22Rv1 (cell line): ENCODE measurements at regions not wholly inside any gene's neighbourhood (a gene's known extent, or its start where the extent isn't known, plus 50 kb on each side); places are given as distances from the start of the nearest gene placed in this dataset.
A peak's percentile ranks its signal among the peaks of the same experiment; 100 is the strongest.

Source experiments
- H3K27ac ChIP-seq: fragments of 450-650 bp; 2 replicates; pipeline ENCODE4 v1.5.1; 2017
- ZFX ChIP-seq: fragments of 450-650 bp; IDR thresholded peaks from 2 replicates; pipeline ENCODE4 v1.6.1; 2017; ENCODE audit warnings: antibody characterized with exemption, borderline replicate concordance
- TF ChIP-seq, protein P1 (sequence below): fragments of 450-650 bp; IDR thresholded peaks from 2 replicates; pipeline ENCODE4 v1.5.1; 2017; ENCODE audit warnings: mild to moderate bottlenecking

DNA sequence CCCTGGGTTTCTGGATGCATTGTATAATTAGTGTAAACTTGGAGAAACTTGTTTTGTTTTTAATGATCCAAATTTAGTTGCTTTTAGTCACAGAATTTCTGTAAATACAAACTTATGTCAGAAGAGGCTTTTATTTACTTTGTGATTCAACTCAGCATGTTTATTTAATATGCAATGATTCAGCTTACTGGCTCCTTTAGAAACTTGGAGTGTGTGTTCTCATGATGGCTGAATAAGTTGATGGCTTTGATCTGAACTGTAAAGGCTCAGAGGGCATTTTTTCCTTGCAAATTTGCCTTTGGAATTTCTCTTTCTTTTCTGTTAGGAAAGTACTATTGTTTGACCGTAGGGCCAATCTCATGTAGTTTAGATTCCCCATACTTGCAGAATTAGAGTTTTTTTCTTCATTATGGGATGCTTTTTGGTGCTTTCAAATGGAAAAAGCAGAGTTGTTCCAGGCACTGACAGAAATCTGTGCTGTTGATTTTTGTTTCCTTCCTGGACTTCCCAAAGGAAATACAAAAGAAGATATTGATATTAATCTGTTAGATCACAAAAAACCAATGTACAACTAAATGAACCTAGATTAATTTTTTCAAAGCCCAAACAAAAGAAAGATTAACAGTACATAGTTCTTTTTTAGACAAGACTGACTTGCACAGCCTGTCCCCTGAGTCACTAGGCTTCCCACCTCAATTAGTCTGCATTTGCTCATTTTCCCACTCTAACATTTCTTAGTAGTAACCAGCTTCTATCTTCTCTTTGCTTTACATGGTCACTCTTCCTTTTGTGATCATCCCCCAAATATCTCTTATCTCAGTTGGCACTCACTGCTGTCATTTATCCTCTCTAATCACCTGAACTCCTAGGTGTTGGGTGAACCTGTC lies 96.8 kb upstream of the AGR3 start:
- peak overlapping the region; percentile 26 for H3K27ac ChIP-seq
- TF ChIP-seq, protein P1, sequence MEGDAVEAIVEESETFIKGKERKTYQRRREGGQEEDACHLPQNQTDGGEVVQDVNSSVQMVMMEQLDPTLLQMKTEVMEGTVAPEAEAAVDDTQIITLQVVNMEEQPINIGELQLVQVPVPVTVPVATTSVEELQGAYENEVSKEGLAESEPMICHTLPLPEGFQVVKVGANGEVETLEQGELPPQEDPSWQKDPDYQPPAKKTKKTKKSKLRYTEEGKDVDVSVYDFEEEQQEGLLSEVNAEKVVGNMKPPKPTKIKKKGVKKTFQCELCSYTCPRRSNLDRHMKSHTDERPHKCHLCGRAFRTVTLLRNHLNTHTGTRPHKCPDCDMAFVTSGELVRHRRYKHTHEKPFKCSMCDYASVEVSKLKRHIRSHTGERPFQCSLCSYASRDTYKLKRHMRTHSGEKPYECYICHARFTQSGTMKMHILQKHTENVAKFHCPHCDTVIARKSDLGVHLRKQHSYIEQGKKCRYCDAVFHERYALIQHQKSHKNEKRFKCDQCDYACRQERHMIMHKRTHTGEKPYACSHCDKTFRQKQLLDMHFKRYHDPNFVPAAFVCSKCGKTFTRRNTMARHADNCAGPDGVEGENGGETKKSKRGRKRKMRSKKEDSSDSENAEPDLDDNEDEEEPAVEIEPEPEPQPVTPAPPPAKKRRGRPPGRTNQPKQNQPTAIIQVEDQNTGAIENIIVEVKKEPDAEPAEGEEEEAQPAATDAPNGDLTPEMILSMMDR, result no peak
- TF ChIP-seq ZFX, result no peak

DNA sequence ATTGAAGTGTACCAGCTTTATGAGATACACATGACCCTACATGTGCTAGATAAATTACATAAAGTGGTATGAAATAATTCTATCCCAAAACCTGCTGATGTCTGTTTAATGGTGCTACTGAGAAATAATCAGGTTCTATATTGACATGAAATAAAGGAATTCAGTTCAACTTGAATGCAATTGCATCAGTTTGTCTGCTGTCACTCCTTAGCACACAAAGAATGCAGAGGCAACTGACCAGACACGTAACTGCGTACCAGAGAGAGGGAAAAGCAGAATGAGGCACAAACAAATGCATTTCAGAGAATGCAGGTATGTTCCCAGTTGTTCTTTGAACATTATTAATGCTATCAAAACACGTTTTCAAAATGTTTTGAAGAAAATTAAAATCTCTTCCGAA lies 98.8 kb upstream of the AGR3 start:
- no peak for TF ChIP-seq ZFX
- H3K27ac ChIP-seq, result no peak overlapping the region

DNA sequence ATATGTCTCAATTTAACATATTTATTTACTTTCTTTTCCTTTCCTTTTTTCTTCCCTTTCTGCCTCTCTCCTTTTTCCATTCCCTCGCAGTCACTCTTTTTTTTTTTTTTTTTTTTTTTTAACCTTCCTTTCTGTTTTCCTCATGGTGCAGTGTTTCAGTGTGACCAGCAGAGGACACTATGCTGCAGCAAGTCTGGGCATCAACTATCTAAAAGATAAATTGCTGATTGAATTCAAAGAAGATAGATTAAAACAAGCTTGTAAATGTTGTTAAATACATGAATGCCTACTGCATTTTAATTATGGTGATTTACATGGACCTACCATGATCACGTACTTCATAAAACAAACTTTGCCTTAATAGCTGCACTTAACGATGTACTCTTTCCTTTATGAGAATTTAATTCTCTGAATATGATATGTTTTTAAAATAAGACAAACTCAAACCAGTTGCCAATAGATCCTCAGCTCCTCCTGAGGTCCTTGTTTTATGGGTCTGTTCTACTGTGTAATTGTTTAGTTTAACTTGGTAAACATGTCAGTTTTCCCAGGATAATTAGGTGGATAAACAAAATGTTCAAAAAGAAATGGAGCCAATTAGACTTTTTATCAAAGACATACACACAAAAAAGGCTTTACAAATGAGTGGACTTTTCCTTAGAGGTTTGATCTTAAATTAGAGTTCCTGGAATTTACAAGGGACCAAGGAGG lies 101.0 kb upstream of the AGR3 start:
- TF ChIP-seq, protein P1, result peak; percentile 100
- TF ChIP-seq ZFX, result no peak

DNA sequence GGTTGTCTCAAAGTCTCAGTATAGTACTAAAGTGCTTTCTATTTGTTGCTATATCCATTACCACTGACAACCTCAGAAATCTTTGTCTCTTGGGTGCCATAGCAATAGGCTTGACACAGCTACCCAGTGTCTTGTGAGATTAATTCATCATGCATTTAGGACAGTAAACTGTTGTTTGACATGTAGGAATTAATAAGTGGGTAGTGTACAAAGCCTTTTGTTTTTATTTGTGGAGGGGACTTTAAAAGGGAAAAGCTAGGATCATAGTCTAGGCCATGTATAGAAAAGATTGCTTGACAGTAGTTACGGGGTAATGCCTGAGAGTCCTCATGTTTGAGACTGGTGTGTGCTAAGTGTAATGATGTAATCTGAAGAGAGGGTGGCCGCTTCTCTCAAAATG lies 102.6 kb upstream of the AGR3 start:
- no peak overlapping the region for H3K27ac ChIP-seq
- no peak for TF ChIP-seq ZFX
- TF ChIP-seq, protein P1, result no peak

More for the DNA sequence above, 101.0 kb upstream of the AGR3 start:
- peak overlapping the region; percentile 49 for H3K27ac ChIP-seq

DNA sequence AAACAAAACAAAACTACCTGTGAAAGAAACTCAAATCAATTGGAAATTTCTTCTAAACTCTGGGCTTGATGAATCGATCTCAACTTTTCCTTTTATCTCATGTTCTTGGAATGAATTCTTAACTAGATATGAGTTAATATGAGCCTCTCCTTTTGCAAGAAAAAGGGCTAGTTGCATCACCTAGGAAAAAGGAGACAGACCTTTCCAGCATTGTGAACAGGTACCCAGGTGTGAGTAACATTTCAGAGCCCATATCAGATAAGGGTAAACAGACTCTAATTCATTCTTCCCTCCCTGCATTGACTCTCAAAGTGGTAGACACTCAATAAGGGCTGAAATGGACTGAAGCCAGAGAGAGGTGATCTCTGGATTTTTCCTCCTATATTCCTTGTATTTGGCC lies 103.8 kb upstream of the AGR3 start:
- no peak overlapping the region for H3K27ac ChIP-seq

DNA sequence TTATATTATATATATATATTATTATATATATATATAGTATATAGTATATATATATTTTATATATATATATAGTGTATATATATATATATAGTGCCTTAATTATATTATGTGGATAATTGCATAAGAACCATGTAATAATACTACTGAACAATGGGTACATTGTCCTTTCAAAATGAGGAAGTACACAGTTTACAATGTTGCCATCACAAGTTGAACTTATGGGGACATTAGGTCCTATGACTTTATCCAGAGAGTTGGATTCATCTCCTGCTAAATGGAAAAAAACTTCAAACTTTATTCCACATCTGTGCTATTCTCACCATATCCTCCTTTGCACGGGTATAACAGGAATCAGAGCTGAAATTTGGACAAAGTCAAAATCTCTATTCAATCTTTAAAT lies 105.0 kb upstream of the AGR3 start:
- TF ChIP-seq, protein P1, result no peak
- no peak for TF ChIP-seq ZFX

More for the DNA sequence above, 103.8 kb upstream of the AGR3 start:
- TF ChIP-seq, protein P1, result no peak
- TF ChIP-seq ZFX, result no peak

DNA sequence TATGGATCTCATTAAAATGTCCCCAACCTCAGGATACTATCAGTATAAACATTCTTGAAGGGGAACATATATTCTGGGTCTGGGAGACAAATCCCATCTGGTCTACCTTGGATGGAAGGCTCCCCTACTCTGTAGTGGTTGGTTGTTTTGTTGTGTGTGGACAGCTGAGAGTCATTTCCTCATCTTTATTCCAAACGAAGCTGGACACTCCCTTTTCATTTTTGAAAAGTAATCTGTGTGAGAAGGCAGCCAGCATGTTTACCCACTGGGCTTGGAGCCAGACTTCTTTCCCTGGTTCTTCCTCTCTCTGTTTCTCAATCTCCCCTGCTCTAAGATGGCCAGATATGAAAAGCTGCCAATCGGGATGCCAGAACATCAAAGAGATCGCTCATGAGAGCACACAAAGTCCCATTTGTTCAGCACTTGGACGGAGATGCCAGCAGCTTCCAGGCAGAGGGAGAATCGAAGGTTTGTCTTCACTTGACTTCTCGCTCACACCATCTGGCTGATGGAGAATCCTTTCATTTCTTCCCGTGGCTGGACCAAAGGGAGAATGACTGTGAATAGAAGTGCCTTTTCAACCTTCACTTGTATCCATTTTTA lies 108.1 kb upstream of the AGR3 start:
- H3K27ac ChIP-seq, result peak overlapping the region; percentile 53
- TF ChIP-seq, protein P1, result no peak
- no peak for TF ChIP-seq ZFX

More for the DNA sequence above, 105.0 kb upstream of the AGR3 start:
- H3K27ac ChIP-seq, result no peak overlapping the region
